HG02884 (cell line): ENCODE measurements at regions not wholly inside any gene's neighbourhood (a gene's known extent, or its start where the extent isn't known, plus 50 kb on each side); places are given as distances from the start of the nearest gene placed in this dataset.

Source experiments
- ATAC-seq: cut with Tn5 transposase; IDR thresholded peaks from one replicate; pipeline ENCODE4 v1.9.1; 2021; ENCODE audit warnings: mild to moderate bottlenecking, moderate library complexity; ENCODE audit not compliant: unreplicated experiment

GRCh38 chr10:76667408-76668370 lies 969.9 kb downstream of the KCNMA1 start:
- ATAC-seq = no peak

GRCh38 chr10:76666891-76667290 lies 970.7 kb downstream of the KCNMA1 start:
- ATAC-seq = no peak

- ATAC-seq = no peak
Measured at GRCh38 chr10:76665029-76665428, 972.6 kb downstream of the KCNMA1 start.

GRCh38 chr10:76657337-76658012 lies 980.1 kb downstream of the KCNMA1 start:
- ATAC-seq = peak; percentile 74

- ATAC-seq = no peak
Measured at GRCh38 chr10:76651154-76651553, 986.5 kb downstream of the KCNMA1 start.

- ATAC-seq = no peak
Measured at GRCh38 chr10:76649723-76650127, 987.9 kb downstream of the KCNMA1 start.

- no peak for ATAC-seq
Measured at GRCh38 chr10:76649254-76649653, 988.4 kb downstream of the KCNMA1 start.

GRCh38 chr10:76647301-76647700 lies 990.3 kb downstream of the KCNMA1 start:
- ATAC-seq = no peak

- ATAC-seq = no peak
Measured at GRCh38 chr10:76645341-76645740, 992.3 kb downstream of the KCNMA1 start.

- no peak for ATAC-seq
Measured at GRCh38 chr10:76644476-76644875, 993.1 kb downstream of the KCNMA1 start.

GRCh38 chr10:76643511-76643911 lies 994.1 kb downstream of the KCNMA1 start:
- no peak for ATAC-seq

- ATAC-seq = no peak
Measured at GRCh38 chr10:76642358-76642757, 995.2 kb downstream of the KCNMA1 start.

- ATAC-seq = no peak
Measured at GRCh38 chr10:76641215-76641614, 996.4 kb downstream of the KCNMA1 start.

- ATAC-seq = no peak
Measured at GRCh38 chr10:76640806-76641205, 996.8 kb downstream of the KCNMA1 start.

- no peak for ATAC-seq
Measured at GRCh38 chr10:76632767-76633051, 1004.9 kb downstream of the KCNMA1 start.

GRCh38 chr10:76631884-76632766 lies 1005.5 kb downstream of the KCNMA1 start:
- ATAC-seq = no peak

GRCh38 chr10:76631036-76631670 lies 1006.5 kb downstream of the KCNMA1 start:
- no peak for ATAC-seq

- no peak for ATAC-seq
Measured at GRCh38 chr10:76628801-76629200, 1008.8 kb downstream of the KCNMA1 start.

GRCh38 chr10:76626386-76626785 lies 1011.2 kb downstream of the KCNMA1 start:
- ATAC-seq = no peak

GRCh38 chr10:76624470-76624869 lies 1013.1 kb downstream of the KCNMA1 start:
- peak; percentile 97 for ATAC-seq
